ENCODE measurements at regions not wholly inside any gene's neighbourhood (a gene's known extent, or its start where the extent isn't known, plus 50 kb on each side); places are given as distances from the start of the nearest gene placed in this dataset.

- H3K4me1 ChIP-seq (ENCODE audit: control insufficient read depth, insufficient read depth, low read length, unreplicated experiment): no peaks in the 10 kb centered on the region
- H3K79me2 ChIP-seq (ENCODE audit: control insufficient read depth, insufficient read depth, low read length, unreplicated experiment): no peaks in the 10 kb centered on the region
- no peak overlapping the region for H3K4me3 ChIP-seq (ENCODE audit: low read depth, low read length)
- H3K27me3 ChIP-seq (ENCODE audit: insufficient read depth, low read length): no peaks in the 10 kb centered on the region
- H3K27ac ChIP-seq (ENCODE audit: low read depth, low read length): no peak overlapping the region
- H2AFZ ChIP-seq (ENCODE audit: low read length, unreplicated experiment): no peak overlapping the region
- no peaks in the 10 kb centered on the region for H3K36me3 ChIP-seq (ENCODE audit: insufficient read depth, low read length)
Observed at GRCh38 chr5:68010740-68011139, 204.8 kb upstream of the PIK3R1 start.

GRCh38 chr5:68007451-68007850, 208.1 kb upstream of the PIK3R1 start:
- Histone ChIP-seq H3K36me3 (ENCODE audit: insufficient read depth, low read length) (no peaks in the 10 kb centered on the region), H2AFZ (ENCODE audit: low read length, unreplicated experiment) (no peak overlapping the region), H3K27me3 (ENCODE audit: insufficient read depth, low read length) (no peaks in the 10 kb centered on the region), H3K27ac (ENCODE audit: low read depth, low read length) (no peak overlapping the region), H3K4me1 (ENCODE audit: control insufficient read depth, insufficient read depth, low read length, unreplicated experiment) (no peaks in the 10 kb centered on the region), H3K79me2 (ENCODE audit: control insufficient read depth, insufficient read depth, low read length, unreplicated experiment) (no peaks in the 10 kb centered on the region), H3K4me3 (ENCODE audit: low read depth, low read length) (no peak overlapping the region)

GRCh38 chr5:68002836-68003235, 212.7 kb upstream of the PIK3R1 start:
- H3K4me1 ChIP-seq (ENCODE audit: control insufficient read depth, insufficient read depth, low read length, unreplicated experiment): peaks cover 8% of the 10 kb centered on the region
- H3K27me3 ChIP-seq (ENCODE audit: insufficient read depth, low read length): no peaks in the 10 kb centered on the region
- no peak overlapping the region for H3K4me3 ChIP-seq (ENCODE audit: low read depth, low read length)
- H3K27ac ChIP-seq (ENCODE audit: low read depth, low read length): no peak overlapping the region
- no peak overlapping the region for H2AFZ ChIP-seq (ENCODE audit: low read length, unreplicated experiment)
- H3K36me3 ChIP-seq (ENCODE audit: insufficient read depth, low read length): no peaks in the 10 kb centered on the region
- H3K79me2 ChIP-seq (ENCODE audit: control insufficient read depth, insufficient read depth, low read length, unreplicated experiment): no peaks in the 10 kb centered on the region

- H3K27me3 ChIP-seq (ENCODE audit: insufficient read depth, low read length): no peaks in the 10 kb centered on the region
- no peaks in the 10 kb centered on the region for H3K36me3 ChIP-seq (ENCODE audit: insufficient read depth, low read length)
- no peak overlapping the region for H3K4me3 ChIP-seq (ENCODE audit: low read depth, low read length)
- no peak overlapping the region for H3K27ac ChIP-seq (ENCODE audit: low read depth, low read length)
- no peak overlapping the region for H2AFZ ChIP-seq (ENCODE audit: low read length, unreplicated experiment)
- H3K79me2 ChIP-seq (ENCODE audit: control insufficient read depth, insufficient read depth, low read length, unreplicated experiment): no peaks in the 10 kb centered on the region
- H3K4me1 ChIP-seq (ENCODE audit: control insufficient read depth, insufficient read depth, low read length, unreplicated experiment): peaks cover 8% of the 10 kb centered on the region
Observed at GRCh38 chr5:68000805-68001204, 214.8 kb upstream of the PIK3R1 start.

- Histone ChIP-seq H3K36me3 (ENCODE audit: insufficient read depth, low read length) (no peaks in the 10 kb centered on the region), H3K79me2 (ENCODE audit: control insufficient read depth, insufficient read depth, low read length, unreplicated experiment) (no peaks in the 10 kb centered on the region), H3K4me1 (ENCODE audit: control insufficient read depth, insufficient read depth, low read length, unreplicated experiment) (peaks cover 8% of the 10 kb centered on the region), H2AFZ (ENCODE audit: low read length, unreplicated experiment) (no peak overlapping the region), H3K4me3 (ENCODE audit: low read depth, low read length) (no peak overlapping the region), H3K27me3 (ENCODE audit: insufficient read depth, low read length) (no peaks in the 10 kb centered on the region), H3K27ac (ENCODE audit: low read depth, low read length) (peak overlapping the region; percentile 69; the same call in 1 of the 2 replicates)
Observed at GRCh38 chr5:67999391-67999790, 216.2 kb upstream of the PIK3R1 start.

GRCh38 chr5:67998709-67999261, 216.8 kb upstream of the PIK3R1 start:
- H3K27me3 ChIP-seq (ENCODE audit: insufficient read depth, low read length): no peaks in the 10 kb centered on the region
- H3K36me3 ChIP-seq (ENCODE audit: insufficient read depth, low read length): no peaks in the 10 kb centered on the region
- no peaks in the 10 kb centered on the region for H3K79me2 ChIP-seq (ENCODE audit: control insufficient read depth, insufficient read depth, low read length, unreplicated experiment)
- H3K4me1 ChIP-seq (ENCODE audit: control insufficient read depth, insufficient read depth, low read length, unreplicated experiment): peaks cover 8% of the 10 kb centered on the region
- peak overlapping the region; percentile 69; the same call in 1 of the 2 replicates for H3K27ac ChIP-seq (ENCODE audit: low read depth, low read length)
- peak overlapping the region; percentile 93 for H2AFZ ChIP-seq (ENCODE audit: low read length, unreplicated experiment)
- H3K4me3 ChIP-seq (ENCODE audit: low read depth, low read length): 0 out of 2 replicates have a peak overlapping the region, but pooled peaks have one; percentile 24

- H3K36me3 ChIP-seq (ENCODE audit: insufficient read depth, low read length): no peaks in the 10 kb centered on the region
- no peaks in the 10 kb centered on the region for H3K27me3 ChIP-seq (ENCODE audit: insufficient read depth, low read length)
- peaks cover 8% of the 10 kb centered on the region for H3K4me1 ChIP-seq (ENCODE audit: control insufficient read depth, insufficient read depth, low read length, unreplicated experiment)
- peak overlapping the region; percentile 69; the same call in 1 of the 2 replicates for H3K27ac ChIP-seq (ENCODE audit: low read depth, low read length)
- H3K4me3 ChIP-seq (ENCODE audit: low read depth, low read length): no peak overlapping the region
- no peak overlapping the region for H2AFZ ChIP-seq (ENCODE audit: low read length, unreplicated experiment)
- H3K79me2 ChIP-seq (ENCODE audit: control insufficient read depth, insufficient read depth, low read length, unreplicated experiment): no peaks in the 10 kb centered on the region
Observed at GRCh38 chr5:67997892-67998457, 217.6 kb upstream of the PIK3R1 start.

GRCh38 chr5:67997148-67997547, 218.4 kb upstream of the PIK3R1 start:
- Histone ChIP-seq H3K36me3 (ENCODE audit: insufficient read depth, low read length) (no peaks in the 10 kb centered on the region), H3K4me1 (ENCODE audit: control insufficient read depth, insufficient read depth, low read length, unreplicated experiment) (peaks cover 8% of the 10 kb centered on the region), H3K4me3 (ENCODE audit: low read depth, low read length) (no peak overlapping the region), H3K27me3 (ENCODE audit: insufficient read depth, low read length) (no peaks in the 10 kb centered on the region), H2AFZ (ENCODE audit: low read length, unreplicated experiment) (no peak overlapping the region), H3K27ac (ENCODE audit: low read depth, low read length) (no peak overlapping the region), H3K79me2 (ENCODE audit: control insufficient read depth, insufficient read depth, low read length, unreplicated experiment) (no peaks in the 10 kb centered on the region)

GRCh38 chr5:67996596-67996995, 219.0 kb upstream of the PIK3R1 start:
- Histone ChIP-seq H3K27ac (ENCODE audit: low read depth, low read length) (no peak overlapping the region), H2AFZ (ENCODE audit: low read length, unreplicated experiment) (no peak overlapping the region), H3K4me1 (ENCODE audit: control insufficient read depth, insufficient read depth, low read length, unreplicated experiment) (peaks cover 11% of the 10 kb centered on the region), H3K4me3 (ENCODE audit: low read depth, low read length) (no peak overlapping the region), H3K36me3 (ENCODE audit: insufficient read depth, low read length) (no peaks in the 10 kb centered on the region), H3K79me2 (ENCODE audit: control insufficient read depth, insufficient read depth, low read length, unreplicated experiment) (no peaks in the 10 kb centered on the region), H3K27me3 (ENCODE audit: insufficient read depth, low read length) (no peaks in the 10 kb centered on the region)

GRCh38 chr5:67992923-67993322, 222.6 kb upstream of the PIK3R1 start:
- H3K4me3 ChIP-seq (ENCODE audit: low read depth, low read length): no peak overlapping the region
- H3K27me3 ChIP-seq (ENCODE audit: insufficient read depth, low read length): no peaks in the 10 kb centered on the region

GRCh38 chr5:67989456-67989855, 226.1 kb upstream of the PIK3R1 start:
- Histone ChIP-seq H3K79me2 (ENCODE audit: control insufficient read depth, insufficient read depth, low read length, unreplicated experiment) (no peaks in the 10 kb centered on the region), H3K27ac (ENCODE audit: low read depth, low read length) (no peak overlapping the region), H3K36me3 (ENCODE audit: insufficient read depth, low read length) (no peaks in the 10 kb centered on the region), H3K4me3 (ENCODE audit: low read depth, low read length) (no peak overlapping the region), H2AFZ (ENCODE audit: low read length, unreplicated experiment) (no peak overlapping the region), H3K27me3 (ENCODE audit: insufficient read depth, low read length) (no peaks in the 10 kb centered on the region), H3K4me1 (ENCODE audit: control insufficient read depth, insufficient read depth, low read length, unreplicated experiment) (peaks cover 19% of the 10 kb centered on the region)

More at GRCh38 chr5:67992923-67993322, 222.6 kb upstream of the PIK3R1 start:
- H3K36me3 ChIP-seq (ENCODE audit: insufficient read depth, low read length): no peaks in the 10 kb centered on the region
- H3K27ac ChIP-seq (ENCODE audit: low read depth, low read length): no peak overlapping the region
- peaks cover 19% of the 10 kb centered on the region for H3K4me1 ChIP-seq (ENCODE audit: control insufficient read depth, insufficient read depth, low read length, unreplicated experiment)
- H3K79me2 ChIP-seq (ENCODE audit: control insufficient read depth, insufficient read depth, low read length, unreplicated experiment): no peaks in the 10 kb centered on the region
- no peak overlapping the region for H2AFZ ChIP-seq (ENCODE audit: low read length, unreplicated experiment)
